ENCODE measurements at regions not wholly inside any gene's neighbourhood (a gene's known extent, or its start where the extent isn't known, plus 50 kb on each side); places are given as distances from the start of the nearest gene placed in this dataset.

GRCh38 chr2:187230088-187230487 is 218.0 kb downstream of the CALCRL start:
- no peak for TF ChIP-seq CC2D1A (IDR thresholded peaks at IDR 0.05)
- no peak for TF ChIP-seq EGR1 (conservative IDR thresholded peaks at IDR 0.05)
- no peak for TF ChIP-seq ZNF655 (CRISPR knock-in tag; IDR thresholded peaks at IDR 0.05)
- TF ChIP-seq CTCF (IDR thresholded peaks at IDR 0.05 in 2 of 3, conservative IDR thresholded peaks at IDR 0.05 in 1 of 3; ENCODE audit: insufficient read depth in 2 of 3, low read depth in 1 of 3, low read length in 3 of 3) = no peak

Measured in K562 (cell line).